H1 (cell line): ENCODE measurements at regions not wholly inside any gene's neighbourhood (a gene's known extent, or its start where the extent isn't known, plus 50 kb on each side); places are given as distances from the start of the nearest gene placed in this dataset.
"Not testable (repeated sequence)": the region's sequence is repeated elsewhere in the genome, so short reads cannot be mapped to it uniquely, and the experiment has no call there.

Experiments
- CTCF ChIA-PET: fragments of 300-600 bp; sonication (Branson Sonifier 250); formaldehyde crosslinking; loops from one replicate; lab custom pipeline; 2021; ENCODE audit not compliant: partially characterized antibody; lab: Charles Lee
- POLR2A ChIA-PET: fragments of 300-600 bp; sonication (Branson Sonifier 250); formaldehyde crosslinking; loops from one replicate; lab custom pipeline; 2021; ENCODE audit warnings: inconsistent platforms; ENCODE audit not compliant: partially characterized antibody; lab: Charles Lee
- DNase-seq, 2 experiments: peaks; one replicate each; pipeline versions ENCODE4 v3.0.0 to v3.0.0-alpha.2; 2010 to 2022; ENCODE audit warnings: low spot score in 2 of 2, low read depth in 1 of 2, mixed read lengths in 1 of 2
- FAIRE-seq: peaks from 2 replicates; lab custom pipeline; 2011; peaks lifted over from hg19 to GRCh38; lab: Jason Lieb, UNC
- H2AFZ ChIP-seq: 2 replicates; pipeline ENCODE4 v1.8.1; 2012; ENCODE audit warnings: low read length, inconsistent platforms
- H2AK5ac ChIP-seq: 2 replicates; pipeline ENCODE4 v1.6.1; 2013; ENCODE audit warnings: low read depth, low read length
- H2BK120ac ChIP-seq: replicated peaks from 2 replicates; pipeline ENCODE3; 2013; ENCODE audit warnings: low read depth, low read length, inconsistent platforms
- H2BK12ac ChIP-seq: 2 replicates; pipeline ENCODE4 v1.6.1; 2013; ENCODE audit warnings: low read depth, low read length
- H2BK15ac ChIP-seq: 2 replicates; pipeline ENCODE4 v1.6.1; 2013; ENCODE audit warnings: low read length
- H2BK20ac ChIP-seq: 2 replicates; pipeline ENCODE4 v1.6.1; 2013; ENCODE audit warnings: low read length
- H2BK5ac ChIP-seq: 2 replicates; pipeline ENCODE4 v1.6.1; 2013; ENCODE audit warnings: low read depth, low read length
- H3K14ac ChIP-seq: 2 replicates; pipeline ENCODE4 v1.6.1; 2013; ENCODE audit warnings: inconsistent platforms; ENCODE audit not compliant: insufficient read length
- H3K18ac ChIP-seq: 2 replicates; pipeline ENCODE4 v1.6.1; 2013; ENCODE audit warnings: low read length; ENCODE audit errors: extremely low read depth
- H3K23ac ChIP-seq: 2 replicates; pipeline ENCODE4 v1.6.1; 2013; ENCODE audit warnings: inconsistent platforms; ENCODE audit not compliant: insufficient read length
- H3K23me2 ChIP-seq: 2 replicates; pipeline ENCODE4 v1.6.1; 2013; ENCODE audit warnings: low read depth, low read length
- H3K27ac ChIP-seq: 2 replicates; pipeline ENCODE4 v1.6.1; 2011; ENCODE audit warnings: low read depth, low read length, inconsistent platforms
- H3K27me3 ChIP-seq, 4 experiments: replicated peaks in 1 of 4; 1 replicate in 1 of 4; 2 replicates in 3 of 4; pipeline versions ENCODE4 v1.6.1 to v1.8.1; 2011 to 2013; ENCODE audit warnings: low read length in 3 of 4, mild to moderate bottlenecking in 3 of 4, inconsistent platforms in 2 of 4, mixed read lengths in 2 of 4, moderate library complexity in 1 of 4; ENCODE audit not compliant: control insufficient read depth in 3 of 4, insufficient read depth in 3 of 4; ENCODE audit errors: extremely low read depth in 1 of 4
- H3K36me3 ChIP-seq, 4 experiments: 2 replicates each; pipeline versions ENCODE4 v1.6.1 to v1.8.1; 2011 to 2013; ENCODE audit warnings: mild to moderate bottlenecking in 4 of 4, low read length in 3 of 4, moderate library complexity in 2 of 4, control low read depth in 1 of 4, inconsistent platforms in 1 of 4; ENCODE audit not compliant: insufficient read depth in 4 of 4, control insufficient read depth in 2 of 4
- H3K4ac ChIP-seq: replicated peaks from 2 replicates; pipeline ENCODE3; 2013; ENCODE audit warnings: low read length, low read depth, mixed read lengths, inconsistent platforms; ENCODE audit not compliant: insufficient read length
- H3K4me1 ChIP-seq, 4 experiments: replicated peaks in 1 of 4; 1 replicate in 1 of 4; 2 replicates in 3 of 4; pipeline versions ENCODE4 v1.6.1 to v1.8.1; 2011 to 2013; ENCODE audit warnings: low read length in 3 of 4, inconsistent platforms in 2 of 4, mixed read lengths in 1 of 4; ENCODE audit not compliant: insufficient read depth in 4 of 4, control insufficient read depth in 3 of 4
- H3K4me2 ChIP-seq, 2 experiments: 2 replicates each; pipeline versions ENCODE4 v1.6.1 to v1.8.1; 2011 to 2013; ENCODE audit warnings: low read depth in 2 of 2, low read length in 2 of 2, control low read depth in 1 of 2, inconsistent platforms in 1 of 2, mild to moderate bottlenecking in 1 of 2; ENCODE audit not compliant: insufficient read depth in 1 of 2
- H3K4me3 ChIP-seq, 4 experiments: fragments of 200-600, 300-600 bp in 1 of 4; sonication (generic), shearing (Covaris generic), sonication (Bioruptor Twin) in 1 of 4; 2 replicates each; pipeline versions ENCODE4 v1.5.1 to v1.8.1; 2011 to 2016; ENCODE audit warnings: low read length in 4 of 4, low read depth in 3 of 4, control low read depth in 2 of 4, inconsistent platforms in 2 of 4, mild to moderate bottlenecking in 2 of 4, mixed read lengths in 1 of 4, moderate library complexity in 1 of 4; ENCODE audit not compliant: insufficient read depth in 2 of 4; ENCODE audit errors: extremely low read depth in 1 of 4
- H3K56ac ChIP-seq: replicated peaks from 2 replicates; pipeline ENCODE3; 2013; ENCODE audit warnings: low read depth, mild to moderate bottlenecking, mixed read lengths, low read length, inconsistent platforms; ENCODE audit not compliant: insufficient read length
- H3K79me1 ChIP-seq: 2 replicates; pipeline ENCODE4 v1.6.1; 2013; ENCODE audit warnings: low read depth, low read length, control low read depth
- H3K79me2 ChIP-seq, 2 experiments: 2 replicates each; pipeline versions ENCODE4 v1.6.1 to v1.8.1; 2012 to 2013; ENCODE audit warnings: low read length in 2 of 2, mild to moderate bottlenecking in 2 of 2, inconsistent platforms in 1 of 2; ENCODE audit not compliant: insufficient read depth in 2 of 2, control insufficient read depth in 1 of 2
- H3K9ac ChIP-seq, 4 experiments: replicated peaks in 1 of 4; 1 replicate in 1 of 4; 2 replicates in 3 of 4; pipeline versions ENCODE4 v1.6.1 to v1.8.1; 2011 to 2013; ENCODE audit warnings: low read depth in 3 of 4, low read length in 3 of 4, control low read depth in 2 of 4, mild to moderate bottlenecking in 2 of 4, moderate library complexity in 2 of 4, inconsistent platforms in 1 of 4; ENCODE audit errors: extremely low read depth in 1 of 4
- H3K9me3 ChIP-seq, 2 experiments: 2 replicates each; pipeline versions ENCODE4 v1.6.1 to v1.8.1; 2012 to 2013; ENCODE audit warnings: mild to moderate bottlenecking in 2 of 2, moderate library complexity in 2 of 2, control low read depth in 1 of 2, inconsistent platforms in 1 of 2, low read depth in 1 of 2, low read length in 1 of 2, mixed read lengths in 1 of 2; ENCODE audit not compliant: insufficient read depth in 2 of 2
- H4K20me1 ChIP-seq, 2 experiments: replicated peaks in 1 of 2; 2 replicates each; pipeline versions ENCODE3 to v1.8.1; 2011 to 2013; ENCODE audit warnings: inconsistent platforms in 2 of 2, low read length in 2 of 2, mild to moderate bottlenecking in 1 of 2; ENCODE audit not compliant: insufficient read depth in 2 of 2, control insufficient read depth in 1 of 2
- H4K5ac ChIP-seq: 2 replicates; pipeline ENCODE4 v1.6.1; 2013; ENCODE audit warnings: low read length, low read depth, mixed read lengths, inconsistent platforms; ENCODE audit not compliant: insufficient read length
- H4K8ac ChIP-seq: 2 replicates; pipeline ENCODE4 v1.8.0; 2013; ENCODE audit warnings: mild to moderate bottlenecking, moderate library complexity, low read length, inconsistent platforms; ENCODE audit not compliant: insufficient read depth; ENCODE audit errors: extremely low read depth
- H4K91ac ChIP-seq: replicated peaks from 2 replicates; pipeline ENCODE3; 2013; ENCODE audit warnings: low read length, mixed read lengths, inconsistent platforms; ENCODE audit not compliant: insufficient read length
- WGBS, 2 experiments: shearing (Covaris generic) in 1 of 2; methylation state at CpG; one replicate each; pipeline versions ENCODE4 v1.1.6 to v1.1.7; 2013 to 2015; ENCODE audit warnings: low lambda C conversion rate in 2 of 2, mixed read lengths in 2 of 2, inconsistent platforms in 1 of 2, low coverage in 1 of 2, missing lambda C conversion rate in 1 of 2; ENCODE audit not compliant: insufficient replicate concordance in 2 of 2, insufficient coverage in 1 of 2, insufficient read length in 1 of 2; ENCODE audit errors: extremely low coverage in 1 of 2, missing lambda C conversion rate in 1 of 2; 5-methylcytosine and 5-hydroxymethylcytosine counted together

GRCh38 chr7:73153921-73154585, 68.2 kb upstream of the SPDYE9 start:
- H2BK5ac ChIP-seq, H2BK15ac ChIP-seq, H3K27ac ChIP-seq, H3K79me2 ChIP-seq, H4K20me1 ChIP-seq, H3K23ac ChIP-seq, H2AFZ ChIP-seq, H3K9ac ChIP-seq, H4K5ac ChIP-seq, H3K27me3 ChIP-seq, DNase-seq, FAIRE-seq, H3K4me1 ChIP-seq, POLR2A ChIA-PET, H3K18ac ChIP-seq, H3K79me1 ChIP-seq, H2BK120ac ChIP-seq, H3K4ac ChIP-seq, H2BK12ac ChIP-seq, CTCF ChIA-PET, H2AK5ac ChIP-seq, H3K9me3 ChIP-seq, H3K23me2 ChIP-seq, H4K8ac ChIP-seq, H3K14ac ChIP-seq, H3K56ac ChIP-seq, H2BK20ac ChIP-seq, H4K91ac ChIP-seq, H3K36me3 ChIP-seq: not testable (repeated sequence)
- peak overlapping the region in 1 of 4 experiments; percentile 47; a peak in 4 of 8 replicates for H3K4me3 ChIP-seq
- H3K4me2 ChIP-seq: peak overlapping the region in 1 of 2 experiments; percentile 54; a peak in 3 of 4 replicates
- 30% methylated on average over 5 of the region's 23 CpGs; no CpG with 5 or more reads in 1 of the 2 experiments for WGBS, 2 experiments

DNA sequence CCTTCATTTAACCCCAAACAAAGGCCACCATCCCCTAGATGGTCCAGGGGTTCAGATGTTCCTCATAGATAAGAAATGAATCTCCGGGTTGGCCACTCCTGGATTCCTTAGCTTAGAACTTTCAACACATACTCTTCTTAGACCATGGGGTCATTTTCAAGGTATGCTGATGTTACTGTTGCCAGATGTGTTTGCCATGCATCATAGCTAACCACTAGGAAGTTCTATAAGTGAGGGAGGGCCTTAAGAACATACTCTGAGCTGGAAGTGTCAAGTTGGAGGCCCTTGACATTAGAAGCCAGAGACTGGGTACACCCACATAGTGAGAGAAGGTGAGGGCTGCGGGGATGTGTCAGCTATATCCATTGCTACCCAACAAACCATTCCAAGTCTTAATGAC, 62.7 kb upstream of the SPDYE9 start:
- H4K20me1 ChIP-seq, H3K27ac ChIP-seq, H4K8ac ChIP-seq, H3K4ac ChIP-seq, H2BK20ac ChIP-seq, H3K9ac ChIP-seq, FAIRE-seq, H4K91ac ChIP-seq, H3K56ac ChIP-seq, H2AK5ac ChIP-seq, H3K4me1 ChIP-seq, H3K18ac ChIP-seq, H3K36me3 ChIP-seq, H2BK5ac ChIP-seq, DNase-seq, H3K27me3 ChIP-seq, H2BK120ac ChIP-seq, H2BK12ac ChIP-seq, H3K79me2 ChIP-seq, H3K4me3 ChIP-seq, H3K9me3 ChIP-seq, H3K79me1 ChIP-seq, H3K14ac ChIP-seq, CTCF ChIA-PET, POLR2A ChIA-PET, H2BK15ac ChIP-seq, H2AFZ ChIP-seq, H3K23ac ChIP-seq, H4K5ac ChIP-seq, H3K4me2 ChIP-seq, H3K23me2 ChIP-seq: not testable (repeated sequence)
- no CpG with 5 or more reads among the region's 2 CpGs for whole genome bisulfite sequencing, 2 experiments
